Memory B cell (primary cell): ENCODE measurements at regions not wholly inside any gene's neighbourhood (a gene's known extent, or its start where the extent isn't known, plus 50 kb on each side); places are given as distances from the start of the nearest gene placed in this dataset.
A peak's percentile ranks its signal among the peaks of the same experiment; 100 is the strongest.

ENCODE experiments used
- ATAC-seq: fragments of 150-1000 bp; cut with Tn5 transposase; 2 replicates; pipeline ENCODE4 v1.10.0; 2021; ENCODE audit warnings: low read depth, mild to moderate bottlenecking, moderate library complexity
- DNase-seq, 2 donors: peaks; one replicate each; pipeline ENCODE4 v3.0.0; 2022; ENCODE audit warnings: low spot score in 2 of 2
- H3K27ac Mint-ChIP-seq: one replicate; pipeline ENCODE4 v1.8.0; 2022; ENCODE audit warnings: mild to moderate bottlenecking, moderate library complexity, mixed read lengths
- H3K27me3 Mint-ChIP-seq: one replicate; pipeline ENCODE4 v1.8.0; 2022; ENCODE audit warnings: mixed read lengths
- H3K36me3 Mint-ChIP-seq: one replicate; pipeline ENCODE4 v1.8.0; 2022; ENCODE audit warnings: mild to moderate bottlenecking, mixed read lengths
- H3K4me1 Mint-ChIP-seq: one replicate; pipeline ENCODE4 v1.8.0; 2022; ENCODE audit warnings: mixed read lengths
- H3K4me3 Mint-ChIP-seq: one replicate; pipeline ENCODE4 v1.8.0; 2022; ENCODE audit warnings: mild to moderate bottlenecking, moderate library complexity, mixed read lengths
- H3K9me3 Mint-ChIP-seq: one replicate; pipeline ENCODE4 v1.8.0; 2022; ENCODE audit warnings: mixed read lengths

GRCh38 chr6:33869121-33869520, 65.3 kb upstream of the MLN start:
- ATAC-seq: no peak
- DNase-seq: no peak
- no peaks in the 10 kb centered on the region for H3K36me3 Mint-ChIP-seq
- H3K9me3 Mint-ChIP-seq: peaks cover 3% of the 10 kb centered on the region
- peaks cover 25% of the 10 kb centered on the region for H3K27me3 Mint-ChIP-seq
- no peak overlapping the region for H3K4me3 Mint-ChIP-seq
- no peak overlapping the region for H3K27ac Mint-ChIP-seq
- peaks cover under 1% of the 10 kb centered on the region for H3K4me1 Mint-ChIP-seq

- Mint-ChIP-seq H3K27ac (no peak overlapping the region), H3K9me3 (peaks cover 3% of the 10 kb centered on the region), H3K27me3 (peaks cover 30% of the 10 kb centered on the region)
Observed at GRCh38 chr6:33868141-33868540, 64.3 kb upstream of the MLN start.

GRCh38 chr6:33865478-33866077, 61.8 kb upstream of the MLN start:
- Mint-ChIP-seq H3K27ac (no peak overlapping the region), H3K27me3 (peaks cover 32% of the 10 kb centered on the region), H3K9me3 (peaks cover 3% of the 10 kb centered on the region), H3K36me3 (no peaks in the 10 kb centered on the region), H3K4me3 (no peak overlapping the region), H3K4me1 (peaks cover 11% of the 10 kb centered on the region)
- DNase-seq: no peak
- no peak for ATAC-seq

More at GRCh38 chr6:33868141-33868540, 64.3 kb upstream of the MLN start:
- Mint-ChIP-seq H3K4me1 (peaks cover 4% of the 10 kb centered on the region), H3K36me3 (no peaks in the 10 kb centered on the region), H3K4me3 (no peak overlapping the region)
- ATAC-seq (no peak), DNase-seq (no peak)

- H3K4me1 Mint-ChIP-seq: peaks cover 11% of the 10 kb centered on the region
- no peak for ATAC-seq
- DNase-seq: no peak
- H3K9me3 Mint-ChIP-seq: peaks cover 3% of the 10 kb centered on the region
- H3K4me3 Mint-ChIP-seq: no peak overlapping the region
- no peaks in the 10 kb centered on the region for H3K36me3 Mint-ChIP-seq
- no peak overlapping the region for H3K27ac Mint-ChIP-seq
- H3K27me3 Mint-ChIP-seq: peaks cover 29% of the 10 kb centered on the region
Observed at GRCh38 chr6:33863723-33864440, 60.1 kb upstream of the MLN start.

- peaks cover 3% of the 10 kb centered on the region for H3K9me3 Mint-ChIP-seq
- no peak for DNase-seq
- H3K36me3 Mint-ChIP-seq: no peaks in the 10 kb centered on the region
- peaks cover 28% of the 10 kb centered on the region for H3K27me3 Mint-ChIP-seq
- no peak overlapping the region for H3K4me3 Mint-ChIP-seq
- peaks cover 11% of the 10 kb centered on the region for H3K4me1 Mint-ChIP-seq
- no peak overlapping the region for H3K27ac Mint-ChIP-seq
- ATAC-seq: no peak
Observed at GRCh38 chr6:33863084-33863483, 59.3 kb upstream of the MLN start.

- no peak for ATAC-seq
- peaks cover 3% of the 10 kb centered on the region for H3K9me3 Mint-ChIP-seq
- H3K4me3 Mint-ChIP-seq: no peak overlapping the region
- H3K36me3 Mint-ChIP-seq: no peaks in the 10 kb centered on the region
- peaks cover 28% of the 10 kb centered on the region for H3K27me3 Mint-ChIP-seq
- DNase-seq: no peak
- peaks cover 14% of the 10 kb centered on the region for H3K4me1 Mint-ChIP-seq
- H3K27ac Mint-ChIP-seq: no peak overlapping the region
Observed at GRCh38 chr6:33862536-33862935, 58.7 kb upstream of the MLN start.

GRCh38 chr6:33861722-33862121, 57.9 kb upstream of the MLN start:
- Mint-ChIP-seq H3K27me3 (peaks cover 30% of the 10 kb centered on the region), H3K4me1 (peaks cover 19% of the 10 kb centered on the region), H3K36me3 (no peaks in the 10 kb centered on the region), H3K27ac (no peak overlapping the region), H3K4me3 (no peak overlapping the region), H3K9me3 (peaks cover 3% of the 10 kb centered on the region)
- ATAC-seq (no peak), DNase-seq (no peak)

GRCh38 chr6:33860706-33861474, 57.1 kb upstream of the MLN start:
- peak; percentile 20 for ATAC-seq
- no peaks in the 10 kb centered on the region for H3K36me3 Mint-ChIP-seq
- no peak overlapping the region for H3K27ac Mint-ChIP-seq
- no peak overlapping the region for H3K4me3 Mint-ChIP-seq
- no peak for DNase-seq
- H3K27me3 Mint-ChIP-seq: peaks cover 28% of the 10 kb centered on the region
- H3K9me3 Mint-ChIP-seq: no peaks in the 10 kb centered on the region
- H3K4me1 Mint-ChIP-seq: peaks cover 21% of the 10 kb centered on the region

- H3K27ac Mint-ChIP-seq: no peak overlapping the region
- H3K4me1 Mint-ChIP-seq: peaks cover 23% of the 10 kb centered on the region
- no peaks in the 10 kb centered on the region for H3K9me3 Mint-ChIP-seq
- ATAC-seq (no peak), DNase-seq (no peak)
- H3K27me3 Mint-ChIP-seq: peaks cover 25% of the 10 kb centered on the region
- no peaks in the 10 kb centered on the region for H3K36me3 Mint-ChIP-seq
- H3K4me3 Mint-ChIP-seq: no peak overlapping the region
Observed at GRCh38 chr6:33860006-33860405, 56.2 kb upstream of the MLN start.

GRCh38 chr6:33858804-33859505, 55.2 kb upstream of the MLN start:
- Mint-ChIP-seq H3K9me3 (no peaks in the 10 kb centered on the region), H3K27me3 (peaks cover 25% of the 10 kb centered on the region), H3K36me3 (no peaks in the 10 kb centered on the region), H3K27ac (no peak overlapping the region), H3K4me1 (peaks cover 20% of the 10 kb centered on the region), H3K4me3 (no peak overlapping the region)
- ATAC-seq (no peak), DNase-seq (no peak)

GRCh38 chr6:33857932-33858475, 54.2 kb upstream of the MLN start:
- Mint-ChIP-seq H3K27me3 (peaks cover 21% of the 10 kb centered on the region), H3K36me3 (no peaks in the 10 kb centered on the region), H3K4me1 (peaks cover 19% of the 10 kb centered on the region), H3K27ac (no peak overlapping the region), H3K9me3 (no peaks in the 10 kb centered on the region), H3K4me3 (no peak overlapping the region)
- DNase-seq (no peak), ATAC-seq (no peak)

- ATAC-seq (no peak), DNase-seq (no peak)
- H3K4me1 Mint-ChIP-seq: peaks cover 19% of the 10 kb centered on the region
- H3K36me3 Mint-ChIP-seq: no peaks in the 10 kb centered on the region
- H3K27ac Mint-ChIP-seq: no peak overlapping the region
- H3K4me3 Mint-ChIP-seq: no peak overlapping the region
- no peaks in the 10 kb centered on the region for H3K9me3 Mint-ChIP-seq
- H3K27me3 Mint-ChIP-seq: peaks cover 17% of the 10 kb centered on the region
Observed at GRCh38 chr6:33857093-33857931, 53.5 kb upstream of the MLN start.

GRCh38 chr6:33856655-33857054, 52.9 kb upstream of the MLN start:
- Mint-ChIP-seq H3K27ac (no peak overlapping the region), H3K4me3 (no peak overlapping the region), H3K27me3 (peaks cover 19% of the 10 kb centered on the region), H3K36me3 (no peaks in the 10 kb centered on the region), H3K9me3 (no peaks in the 10 kb centered on the region), H3K4me1 (peaks cover 19% of the 10 kb centered on the region)
- ATAC-seq (peak; percentile 91), DNase-seq (peak; percentile 26 to 27)
